Adrenal gland (tissue), 5 donors: ENCODE measurements at regions not wholly inside any gene's neighbourhood (a gene's known extent, or its start where the extent isn't known, plus 50 kb on each side); places are given as distances from the start of the nearest gene placed in this dataset.

Experiments used
- POLR2A ChIP-seq, 2 donors: fragments of 450-650 bp; IDR thresholded peaks; one replicate each; pipeline ENCODE4 v1.6.1; 2017; ENCODE audit warnings: antibody characterized with exemption in 2 of 2, mild to moderate bottlenecking in 2 of 2, moderate library complexity in 1 of 2
- TF ChIP-seq, protein P1 (sequence below), 6 experiments: fragments of 450-650 bp in 4 of 6; fragments of 200-600 bp in 2 of 6; sonication (generic) in 1 of 6; IDR thresholded peaks; 1 replicate in 5 of 6; 2 replicates in 1 of 6; pipeline versions ENCODE4 v1.5.1 to v1.8.0; 2016 to 2021; ENCODE audit warnings: antibody characterized with exemption in 6 of 6, mild to moderate bottlenecking in 2 of 6, moderate library complexity in 1 of 6
- donor health status: DM: no; HTN: no; CAD: no.

DNA sequence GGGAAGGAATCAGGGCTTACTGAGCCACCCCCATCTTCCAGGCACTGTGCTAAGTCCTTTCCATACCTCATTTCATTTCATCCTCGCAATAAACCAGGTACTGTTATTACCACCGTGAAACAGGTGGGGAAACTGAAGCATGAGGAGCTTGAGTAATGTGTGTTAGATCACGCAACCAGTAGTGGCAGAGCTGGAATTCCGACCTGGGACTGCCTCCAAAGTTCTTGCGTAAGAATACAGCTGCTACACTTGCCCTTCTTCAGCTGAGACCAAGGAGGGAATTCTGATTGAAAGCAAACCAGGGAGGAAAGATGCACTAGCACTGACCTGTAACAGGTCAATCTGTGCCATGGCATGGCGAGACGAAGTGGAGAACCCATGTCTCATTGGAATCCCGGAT lies 113.4 kb upstream of the MSX2 start:
- TF ChIP-seq, protein P1, sequence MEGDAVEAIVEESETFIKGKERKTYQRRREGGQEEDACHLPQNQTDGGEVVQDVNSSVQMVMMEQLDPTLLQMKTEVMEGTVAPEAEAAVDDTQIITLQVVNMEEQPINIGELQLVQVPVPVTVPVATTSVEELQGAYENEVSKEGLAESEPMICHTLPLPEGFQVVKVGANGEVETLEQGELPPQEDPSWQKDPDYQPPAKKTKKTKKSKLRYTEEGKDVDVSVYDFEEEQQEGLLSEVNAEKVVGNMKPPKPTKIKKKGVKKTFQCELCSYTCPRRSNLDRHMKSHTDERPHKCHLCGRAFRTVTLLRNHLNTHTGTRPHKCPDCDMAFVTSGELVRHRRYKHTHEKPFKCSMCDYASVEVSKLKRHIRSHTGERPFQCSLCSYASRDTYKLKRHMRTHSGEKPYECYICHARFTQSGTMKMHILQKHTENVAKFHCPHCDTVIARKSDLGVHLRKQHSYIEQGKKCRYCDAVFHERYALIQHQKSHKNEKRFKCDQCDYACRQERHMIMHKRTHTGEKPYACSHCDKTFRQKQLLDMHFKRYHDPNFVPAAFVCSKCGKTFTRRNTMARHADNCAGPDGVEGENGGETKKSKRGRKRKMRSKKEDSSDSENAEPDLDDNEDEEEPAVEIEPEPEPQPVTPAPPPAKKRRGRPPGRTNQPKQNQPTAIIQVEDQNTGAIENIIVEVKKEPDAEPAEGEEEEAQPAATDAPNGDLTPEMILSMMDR (IDR thresholded peaks at IDR 0.05), result no peak
- no peak for TF ChIP-seq POLR2A (IDR thresholded peaks at IDR 0.05)
